IPS-NIHi7 (cell line): ENCODE measurements at regions not wholly inside any gene's neighbourhood (a gene's known extent, or its start where the extent isn't known, plus 50 kb on each side); places are given as distances from the start of the nearest gene placed in this dataset.
"Not testable (repeated sequence)": the region's sequence is repeated elsewhere in the genome, so short reads cannot be mapped to it uniquely, and the experiment has no call there.

Experiments used
- DNase-seq: peaks from one replicate; pipeline ENCODE4 v3.0.0; 2012; ENCODE audit warnings: mixed read lengths; ENCODE audit errors: extremely low spot score

- DNase-seq, result no peak
These were observed 711.5 kb downstream of the PCDH17 start for GRCh38 chr13:58343076-58343475.

- DNase-seq, result not testable (repeated sequence)
These were observed 720.6 kb downstream of the PCDH17 start for GRCh38 chr13:58352100-58352499.

- no peak for DNase-seq
These were observed 738.4 kb downstream of the PCDH17 start for GRCh38 chr13:58369936-58370335.

- no peak for DNase-seq
These were observed 744.8 kb downstream of the PCDH17 start for GRCh38 chr13:58376349-58376748.

GRCh38 chr13:58376775-58377174 lies 745.2 kb downstream of the PCDH17 start:
- no peak for DNase-seq

- no peak for DNase-seq
These were observed 747.7 kb downstream of the PCDH17 start for GRCh38 chr13:58379221-58379620.

GRCh38 chr13:58385336-58385735 lies 753.8 kb downstream of the PCDH17 start:
- DNase-seq, result not testable (repeated sequence)

GRCh38 chr13:58397596-58398387 lies 766.2 kb downstream of the PCDH17 start:
- no peak for DNase-seq

- DNase-seq, result no peak
These were observed 767.7 kb downstream of the PCDH17 start for GRCh38 chr13:58399263-58399662.

GRCh38 chr13:58406545-58406944 lies 775.0 kb downstream of the PCDH17 start:
- DNase-seq, result no peak

GRCh38 chr13:58429917-58430316 lies 798.4 kb downstream of the PCDH17 start:
- no peak for DNase-seq

GRCh38 chr13:58434943-58435342 lies 803.4 kb downstream of the PCDH17 start:
- DNase-seq, result peak; percentile 8

GRCh38 chr13:58437427-58437826 lies 805.9 kb downstream of the PCDH17 start:
- no peak for DNase-seq

GRCh38 chr13:58446979-58447378 lies 815.4 kb downstream of the PCDH17 start:
- DNase-seq, result no peak

- DNase-seq, result no peak
These were observed 820.6 kb downstream of the PCDH17 start for GRCh38 chr13:58452123-58452623.

GRCh38 chr13:58455094-58455493 lies 823.5 kb downstream of the PCDH17 start:
- DNase-seq, result no peak

GRCh38 chr13:58461217-58461616 lies 829.7 kb downstream of the PCDH17 start:
- DNase-seq, result no peak

- DNase-seq, result no peak
These were observed 832.3 kb downstream of the PCDH17 start for GRCh38 chr13:58463841-58464240.

GRCh38 chr13:58467176-58467575 lies 835.6 kb downstream of the PCDH17 start:
- DNase-seq, result no peak

GRCh38 chr13:58472483-58472882 lies 840.9 kb downstream of the PCDH17 start:
- no peak for DNase-seq

GRCh38 chr13:58474581-58474980 lies 843.0 kb downstream of the PCDH17 start:
- DNase-seq, result no peak

- DNase-seq, result peak; percentile 40
These were observed 844.8 kb downstream of the PCDH17 start for GRCh38 chr13:58476206-58476918.

GRCh38 chr13:58478858-58479257 lies 847.3 kb downstream of the PCDH17 start:
- no peak for DNase-seq
